Cardiac septum (tissue), 1 donor: ENCODE measurements at regions not wholly inside any gene's neighbourhood (a gene's known extent, or its start where the extent isn't known, plus 50 kb on each side); places are given as distances from the start of the nearest gene placed in this dataset.

Source experiments
- DNase-seq: peaks from one replicate; pipeline ENCODE4 v3.0.0-alpha.2; 2020; ENCODE audit warnings: low spot score
- intact Hi-C: fragments of 100-400 bp; cut with DNase I; formaldehyde crosslinking; loops from one replicate; pipeline ENCODE4 v1.14.0; 2022
- donor health status: DM: no; HTN: no; CAD: no.

- no peak for DNase-seq
- intact Hi-C loops = no loop called here
Measured at GRCh38 chr10:94173594-94173993, 179.9 kb downstream of the PLCE1 start.

- intact Hi-C loops = no loop called here
- DNase-seq = no peak
Measured at GRCh38 chr10:94174838-94175237, 181.1 kb downstream of the PLCE1 start.

- intact Hi-C loops = no loop called here
- DNase-seq = no peak
Measured at GRCh38 chr10:94178475-94179253, 184.1 kb downstream of the NOC3L start.

GRCh38 chr10:94180576-94180975, 182.2 kb downstream of the NOC3L start:
- intact Hi-C loops = no loop called here
- DNase-seq = no peak

GRCh38 chr10:94183666-94184264, 179.0 kb downstream of the NOC3L start:
- intact Hi-C loops = no loop called here
- DNase-seq = no peak

GRCh38 chr10:94186722-94187121, 176.0 kb downstream of the NOC3L start:
- intact Hi-C loops = no loop called here
- no peak for DNase-seq

- intact Hi-C loops = no loop called here
- DNase-seq = no peak
Measured at GRCh38 chr10:94192333-94192732, 170.4 kb downstream of the NOC3L start.

GRCh38 chr10:94192974-94193373, 169.8 kb downstream of the NOC3L start:
- no peak for DNase-seq
- intact Hi-C loops = no loop called here

GRCh38 chr10:94193466-94193924, 169.2 kb downstream of the NOC3L start:
- DNase-seq = no peak
- intact Hi-C loops = no loop called here

- no peak for DNase-seq
- intact Hi-C loops = no loop called here
Measured at GRCh38 chr10:94194256-94194655, 168.5 kb downstream of the NOC3L start.

GRCh38 chr10:94197241-94197640, 165.5 kb downstream of the NOC3L start:
- intact Hi-C loops = no loop called here
- DNase-seq = no peak

DNA sequence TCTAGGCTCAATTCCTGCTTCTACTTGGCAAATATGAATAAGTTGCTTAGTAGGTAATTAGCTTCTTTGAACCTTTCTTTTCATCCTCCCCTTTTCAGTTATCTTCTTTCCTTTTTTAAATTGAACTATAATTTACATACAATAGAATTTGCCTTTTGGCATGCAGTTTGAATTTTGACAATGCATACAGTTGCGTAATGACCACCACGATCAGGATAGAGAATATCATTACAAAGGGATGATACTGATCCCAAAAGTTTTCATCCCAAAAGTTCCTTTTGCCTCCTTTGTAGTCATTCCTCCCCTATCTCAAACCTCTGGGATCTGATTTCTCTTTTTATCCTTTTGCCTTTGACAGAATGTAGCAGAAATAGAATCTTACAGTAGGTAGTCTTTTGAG, 164.4 kb downstream of the NOC3L start:
- DNase-seq = no peak
- intact Hi-C loops = no loop called here

DNA sequence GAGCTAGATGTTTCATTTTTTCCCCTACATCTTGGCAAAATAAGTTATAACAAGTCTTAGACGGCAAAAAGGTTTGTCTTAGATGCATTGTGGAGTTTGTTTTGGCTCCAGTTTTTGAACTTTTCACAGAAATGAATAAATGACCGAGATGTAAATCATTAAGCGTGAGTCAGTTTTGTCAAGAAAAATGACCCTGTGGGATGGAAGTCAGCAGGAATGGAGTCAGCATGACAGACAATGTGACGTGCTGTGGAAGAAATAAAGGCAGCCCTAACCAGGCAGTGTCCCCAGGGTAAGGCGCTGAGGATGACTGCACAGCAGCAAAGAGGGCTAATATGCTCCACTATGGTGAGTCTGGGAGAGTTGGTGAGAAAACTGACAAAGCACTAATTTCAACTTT, 163.2 kb downstream of the NOC3L start:
- no peak for DNase-seq
- intact Hi-C loops = no loop called here

DNA sequence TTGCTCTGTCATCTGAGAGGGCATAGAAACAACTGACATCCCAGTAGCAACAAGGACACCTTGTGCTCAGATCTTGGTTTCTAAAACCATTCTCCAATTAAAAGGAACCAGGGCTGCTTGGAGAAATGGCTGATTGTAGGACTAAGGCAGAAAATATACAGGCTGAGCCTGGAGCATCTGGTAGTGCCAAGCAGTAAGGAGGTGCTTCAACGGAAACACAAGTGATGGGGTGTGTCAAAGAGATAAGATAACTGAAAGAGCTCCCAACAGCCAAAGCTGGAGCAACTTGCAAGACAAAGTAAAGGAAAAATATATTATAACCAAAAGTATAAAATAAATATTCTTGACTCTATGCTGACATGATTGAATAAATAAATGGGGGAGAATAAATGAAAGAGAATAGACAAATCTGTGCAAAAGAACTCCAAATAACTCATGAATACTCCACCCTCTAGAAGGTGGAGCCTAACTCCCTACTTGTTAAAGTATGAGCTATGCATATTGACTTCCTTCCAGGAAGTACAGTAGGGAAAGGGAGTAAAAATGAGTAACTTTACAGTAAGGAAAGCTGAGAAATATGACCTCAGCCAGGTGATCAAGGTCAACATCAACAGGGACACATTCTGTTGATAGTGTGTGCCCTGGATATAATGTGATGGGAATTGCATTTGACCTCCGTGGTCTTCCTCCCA, 162.4 kb downstream of the NOC3L start:
- intact Hi-C loops = no loop called here
- no peak for DNase-seq

DNA sequence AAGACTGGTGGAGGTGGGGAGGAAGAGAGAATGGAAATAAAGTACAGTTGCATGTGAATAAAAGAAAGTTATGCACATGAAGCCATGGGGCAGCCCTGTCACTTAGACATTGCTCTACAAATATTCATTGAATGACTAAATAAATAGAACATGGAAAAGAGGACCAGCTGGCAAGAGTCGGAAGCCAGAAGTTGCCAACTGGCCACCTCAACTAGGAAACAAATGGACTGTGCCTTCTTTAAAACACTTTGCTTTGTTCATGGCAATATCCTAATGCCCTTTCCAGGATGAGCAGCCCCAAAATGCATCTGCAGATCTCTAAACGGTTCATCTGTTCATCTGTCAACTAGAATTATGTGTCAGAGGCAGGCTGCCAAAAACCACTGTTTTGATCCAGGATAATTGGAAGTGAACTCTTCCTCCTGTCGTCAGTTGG, 157.3 kb downstream of the NOC3L start:
- intact Hi-C loops = no loop called here
- no peak for DNase-seq

GRCh38 chr10:94206176-94206575, 156.6 kb downstream of the NOC3L start:
- intact Hi-C loops = no loop called here

DNA sequence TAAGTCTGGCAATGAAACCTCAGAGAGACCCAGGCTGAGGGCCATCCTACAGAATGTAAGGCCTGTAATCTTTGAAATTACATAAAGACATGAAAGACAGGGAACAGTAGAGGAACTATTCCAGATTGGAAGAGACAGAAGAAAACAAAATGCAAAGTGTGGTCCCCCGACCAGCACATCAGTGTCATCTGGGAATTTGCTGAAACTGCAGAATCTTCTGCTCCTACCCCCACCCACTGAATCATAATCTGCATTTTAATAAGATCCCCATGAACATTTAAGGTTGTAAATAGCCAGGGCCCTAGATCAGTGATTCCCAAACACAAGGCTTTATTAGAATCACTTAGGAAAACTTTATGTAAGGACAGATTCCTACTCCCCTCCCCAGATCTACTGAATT, 154.4 kb downstream of the NOC3L start:
- intact Hi-C loops = no loop called here
- no peak for DNase-seq

More at GRCh38 chr10:94206176-94206575, 156.6 kb downstream of the NOC3L start:
- DNase-seq = no peak

DNA sequence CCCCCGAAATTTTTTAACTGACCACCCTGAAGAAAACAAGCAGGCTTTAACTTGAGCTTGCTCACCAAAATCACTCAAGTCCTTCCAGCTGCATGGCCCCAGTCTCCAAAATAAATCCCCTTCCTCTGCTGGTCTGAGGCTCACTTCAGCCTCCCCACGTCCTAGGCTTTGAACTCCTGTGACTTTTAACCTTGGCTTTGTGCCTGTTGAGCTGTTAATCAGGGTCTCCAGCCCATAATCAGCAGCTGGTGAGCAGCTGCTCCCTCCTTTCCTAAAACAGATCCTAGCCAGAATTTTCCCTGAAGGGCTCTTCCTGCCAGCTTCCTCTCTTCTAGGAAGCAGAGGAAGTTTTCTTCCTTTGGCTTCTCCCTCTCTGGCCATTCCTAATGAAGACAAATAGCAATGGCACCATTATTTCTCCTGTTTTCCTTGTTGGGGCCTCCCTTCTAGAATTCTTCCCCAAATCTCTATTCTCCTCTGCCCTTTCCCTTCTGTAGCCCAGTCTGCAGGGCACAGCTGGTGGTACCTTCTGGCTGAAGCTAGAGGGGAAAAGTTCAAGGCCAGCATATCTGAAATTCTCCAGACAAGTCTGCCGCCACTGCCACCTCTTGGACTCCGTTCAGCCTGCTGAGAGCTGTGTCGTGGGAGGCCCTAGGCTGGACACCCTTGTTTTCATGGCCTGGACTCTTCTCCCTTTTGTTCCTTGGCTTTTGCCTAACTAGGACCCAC, 152.1 kb downstream of the NOC3L start:
- intact Hi-C loops = no loop called here
- DNase-seq = no peak

DNA sequence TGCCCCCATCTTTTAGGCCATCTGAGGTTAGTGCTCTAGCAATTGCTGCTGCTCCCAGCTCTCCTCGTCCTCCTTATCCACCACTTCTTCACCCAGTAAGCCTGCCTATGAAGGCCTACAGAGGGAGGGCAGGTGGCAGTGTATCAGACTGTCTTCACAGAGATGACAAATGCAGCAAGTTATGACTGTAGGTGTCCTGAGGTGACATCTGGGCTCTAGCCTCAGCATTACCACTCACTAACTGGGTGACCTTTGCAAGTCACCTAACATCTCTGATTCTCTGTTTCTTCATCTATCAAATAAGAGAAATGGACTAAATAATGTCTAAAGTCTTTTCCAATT, 151.6 kb downstream of the NOC3L start:
- intact Hi-C loops = no loop called here
- no peak for DNase-seq

DNA sequence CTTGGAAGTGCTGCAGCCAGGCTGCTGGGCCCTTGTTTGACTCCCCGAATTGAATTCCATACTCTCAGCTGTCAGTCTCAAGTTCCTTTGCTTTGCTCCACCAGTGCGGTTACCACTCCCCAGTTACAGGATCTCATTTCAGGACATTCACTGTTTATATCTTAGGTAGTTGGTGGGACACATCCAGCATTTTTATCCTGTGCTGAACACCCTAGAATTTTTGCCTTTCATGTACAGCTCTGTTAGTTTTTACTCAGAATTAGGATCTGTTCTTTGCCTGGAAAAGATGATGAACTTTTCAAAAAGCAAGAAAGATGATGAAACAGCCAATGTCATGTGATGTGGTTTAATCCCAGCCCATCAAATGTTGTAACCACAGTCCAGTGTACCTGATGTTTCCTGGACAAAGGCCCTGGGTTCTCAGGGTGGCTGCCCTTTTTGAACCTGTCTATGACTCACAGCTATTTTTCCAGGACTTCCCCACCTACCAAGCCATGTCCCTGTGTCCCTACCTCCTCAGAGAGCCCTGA, 149.7 kb downstream of the NOC3L start:
- no peak for DNase-seq
- intact Hi-C loops = no loop called here
